ENCODE measurements at regions not wholly inside any gene's neighbourhood (a gene's known extent, or its start where the extent isn't known, plus 50 kb on each side); places are given as distances from the start of the nearest gene placed in this dataset.
A peak's percentile ranks its signal among the peaks of the same experiment; 100 is the strongest.

GRCh38 chrX:115946059-115946458, 224.5 kb upstream of the AGTR2 start:
- H3K27ac ChIP-seq: no peak overlapping the region
- TF ChIP-seq CTCF (IDR thresholded peaks at IDR 0.05) (no peak), POLR2A (IDR thresholded peaks at IDR 0.05) (no peak)
- no peak overlapping the region for H3K4me3 ChIP-seq
- no peaks in the 10 kb centered on the region for H3K9me3 ChIP-seq (replicated peaks in 1 of 3)
- no peak for DNase-seq
- 83 to 93% (median 89%) methylated on average over 11 to 16 of the region's 16 CpGs for WGBS, 4 donors
- H3K4me1 ChIP-seq (replicated peaks in 1 of 2): no peaks in the 10 kb centered on the region
- no peaks in the 10 kb centered on the region for H3K36me3 ChIP-seq (replicated peaks in 1 of 2)
- peaks cover 13% of the 10 kb centered on the region for H3K27me3 ChIP-seq
- intact Hi-C loops (cut with DNase I): no loop called here

- WGBS, 4 donors: 74 to 90% (median 90%) methylated on average over 2 to 4 of the region's 4 CpGs
- no peaks in the 10 kb centered on the region for H3K36me3 ChIP-seq (replicated peaks in 1 of 2)
- H3K4me1 ChIP-seq (replicated peaks in 1 of 2): no peaks in the 10 kb centered on the region
- H3K9me3 ChIP-seq (replicated peaks in 1 of 3): no peaks in the 10 kb centered on the region
- H3K27me3 ChIP-seq: peaks cover 13% of the 10 kb centered on the region
- intact Hi-C loops (cut with DNase I): no loop called here
- H3K27ac ChIP-seq: no peak overlapping the region
- no peak overlapping the region for H3K4me3 ChIP-seq
- TF ChIP-seq POLR2A (IDR thresholded peaks at IDR 0.05) (no peak), CTCF (IDR thresholded peaks at IDR 0.05) (no peak)
- no peak for DNase-seq
Measured at GRCh38 chrX:115948018-115948923, 222.3 kb upstream of the AGTR2 start.

- peak in 3 of 7 donors; percentile 31 to 54 (median 38) for DNase-seq
Measured at GRCh38 chrX:115949900-115950822, 220.4 kb upstream of the AGTR2 start.

More at GRCh38 chrX:115949900-115950822, 220.4 kb upstream of the AGTR2 start:
- Histone ChIP-seq H3K27ac (no peak overlapping the region), H3K4me1 (replicated peaks in 1 of 2) (no peaks in the 10 kb centered on the region), H3K27me3 (peaks cover 8% of the 10 kb centered on the region), H3K36me3 (replicated peaks in 1 of 2) (no peaks in the 10 kb centered on the region), H3K9me3 (replicated peaks in 1 of 3) (no peaks in the 10 kb centered on the region), H3K4me3 (no peak overlapping the region)
- WGBS, 4 donors: 48 to 77% (median 59%) methylated on average over 6 to 17 of the region's 17 CpGs
- peak in 2 of 6 experiments; percentile 13 to 63 for TF ChIP-seq CTCF (IDR thresholded peaks at IDR 0.05)
- TF ChIP-seq POLR2A (IDR thresholded peaks at IDR 0.05): no peak
- intact Hi-C loops (cut with DNase I): no loop called here

Data from adrenal gland (tissue), 9 donors.